Right lobe of liver (tissue), 6 donors: ENCODE measurements at regions not wholly inside any gene's neighbourhood (a gene's known extent, or its start where the extent isn't known, plus 50 kb on each side); places are given as distances from the start of the nearest gene placed in this dataset.

Experiments
- ATAC-seq, 4 donors: fragments of 200-7000 bp; cut with Tn5 transposase; one replicate each; pipeline ENCODE4 v1.9.1; 2020; ENCODE audit warnings: mild to moderate bottlenecking in 4 of 4, moderate library complexity in 4 of 4
- DNase-seq, 3 donors: peaks; one replicate each; pipeline ENCODE4 v3.0.0-alpha.2; 2020
- H3K27ac ChIP-seq, 3 donors: fragments of 200-600 bp; one replicate each; pipeline ENCODE4 v1.8.0; 2022
- H3K27me3 ChIP-seq, 2 donors: fragments of 200-600 bp; one replicate each; pipeline ENCODE4 v1.8.0; 2022
- H3K36me3 ChIP-seq, 4 donors: fragments of 200-600 bp; sonication (generic) in 1 of 4; one replicate each; pipeline versions ENCODE4 v1.5.1 to v1.8.0; 2017 to 2022; ENCODE audit warnings: control low read depth in 1 of 4
- H3K4me1 ChIP-seq, 4 donors: fragments of 200-600 bp; sonication (generic) in 1 of 4; one replicate each; pipeline versions ENCODE4 v1.5.1 to v1.8.0; 2017 to 2022; ENCODE audit warnings: control low read depth in 1 of 4
- H3K4me3 ChIP-seq, 3 donors: fragments of 200-600 bp; one replicate each; pipeline ENCODE4 v1.8.0; 2022
- H3K9me3 ChIP-seq, 4 donors: fragments of 200-600 bp; sonication (generic) in 1 of 4; one replicate each; pipeline versions ENCODE4 v1.5.1 to v1.8.0; 2017 to 2022; ENCODE audit warnings: control low read depth in 1 of 4
- CTCF ChIP-seq, 4 donors: fragments of 200-600 bp in 3 of 4; fragments of 450-650 bp in 1 of 4; IDR thresholded peaks; one replicate each; pipeline versions ENCODE4 v1.5.1 to v1.8.0; 2016 to 2022; ENCODE audit warnings: antibody characterized with exemption in 4 of 4, mild to moderate bottlenecking in 2 of 4
- POLR2A ChIP-seq: fragments of 450-650 bp; IDR thresholded peaks from one replicate; pipeline ENCODE4 v1.6.1; 2017; ENCODE audit warnings: antibody characterized with exemption, mild to moderate bottlenecking
- WGBS: methylation state at CpG from one replicate; pipeline ENCODE4 v1.1.6; 2018; ENCODE audit warnings: low coverage, low lambda C conversion rate; ENCODE audit not compliant: insufficient coverage; ENCODE audit errors: missing lambda C conversion rate; 5-methylcytosine and 5-hydroxymethylcytosine counted together
- intact Hi-C, 2 donors: fragments of 100-400 bp; cut with DNase I; formaldehyde crosslinking; loops; one replicate each; pipeline versions ENCODE4 v1.11.2 to v1.14.1; 2022
- donor health status: DM: no; HTN: yes; CAD: no.
- donor health status: DM: no; HTN: no; CAD: no.
- donor health status: DM: no; HTN: no; CAD: no.
- donor health status: DM: no; HTN: yes; CAD: no.
- donor health status: DM: no; HTN: yes; CAD: no.

- peak overlapping the region in 2 of 3 donors; percentile 50 to 71 for H3K27ac ChIP-seq
- peaks cover 0 to 15% (median 0%) of the 10 kb centered on the region in 4 donors for H3K4me1 ChIP-seq
- no peak overlapping the region for H3K4me3 ChIP-seq
- WGBS: 78% methylated on average over 2 of the region's 2 CpGs
- intact Hi-C loops: no loop called here
- no peaks in the 10 kb centered on the region for H3K9me3 ChIP-seq
- H3K36me3 ChIP-seq: no peaks in the 10 kb centered on the region
- DNase-seq: no peak
- TF ChIP-seq POLR2A (no peak), CTCF (IDR thresholded peaks at IDR 0.05) (no peak)
- no peaks in the 10 kb centered on the region for H3K27me3 ChIP-seq
- ATAC-seq: peak in 2 of 4 donors; percentile 22 to 30
Measured at GRCh38 chr3:110894574-110894973, 177.0 kb upstream of the NECTIN3 start.

- TF ChIP-seq CTCF (IDR thresholded peaks at IDR 0.05): no peak
- TF ChIP-seq POLR2A: no peak
- 36% methylated on average over 1 of the region's 1 CpG for WGBS
- peaks cover 0 to 15% (median 0%) of the 10 kb centered on the region in 4 donors for H3K4me1 ChIP-seq
- intact Hi-C loops: no loop called here
- no peaks in the 10 kb centered on the region for H3K27me3 ChIP-seq
- ATAC-seq (peak; percentile 80 to 93 (median 92)), DNase-seq (no peak)
- H3K9me3 ChIP-seq: no peaks in the 10 kb centered on the region
- no peaks in the 10 kb centered on the region for H3K36me3 ChIP-seq
- H3K27ac ChIP-seq: peak overlapping the region in 2 of 3 donors; percentile 50 to 71
- no peak overlapping the region for H3K4me3 ChIP-seq
Measured at GRCh38 chr3:110895054-110895453, 176.6 kb upstream of the NECTIN3 start.

GRCh38 chr3:110897046-110897445 lies 174.6 kb upstream of the NECTIN3 start:
- peaks cover 0 to 15% (median 0%) of the 10 kb centered on the region in 4 donors for H3K4me1 ChIP-seq
- WGBS: 73% methylated on average over 2 of the region's 2 CpGs
- no peak for TF ChIP-seq POLR2A
- no peaks in the 10 kb centered on the region for H3K9me3 ChIP-seq
- ATAC-seq (no peak), DNase-seq (no peak)
- H3K36me3 ChIP-seq: no peaks in the 10 kb centered on the region
- H3K27ac ChIP-seq: no peak overlapping the region
- H3K4me3 ChIP-seq: no peak overlapping the region
- H3K27me3 ChIP-seq: no peaks in the 10 kb centered on the region
- intact Hi-C loops: no loop called here

- H3K27ac ChIP-seq: no peak overlapping the region
- H3K4me3 ChIP-seq: no peak overlapping the region
- H3K27me3 ChIP-seq: no peaks in the 10 kb centered on the region
- ATAC-seq (no peak), DNase-seq (no peak)
- no peaks in the 10 kb centered on the region for H3K36me3 ChIP-seq
- peaks cover 0 to 5% (median 0%) of the 10 kb centered on the region in 4 donors for H3K4me1 ChIP-seq
- TF ChIP-seq CTCF (IDR thresholded peaks at IDR 0.05) (no peak), POLR2A (no peak)
- no peaks in the 10 kb centered on the region for H3K9me3 ChIP-seq
- intact Hi-C loops: no loop called here
Measured at GRCh38 chr3:110900576-110900975, 171.0 kb upstream of the NECTIN3 start.

- Histone ChIP-seq H3K4me1 (no peaks in the 10 kb centered on the region), H3K27ac (no peak overlapping the region), H3K36me3 (no peaks in the 10 kb centered on the region), H3K9me3 (no peaks in the 10 kb centered on the region), H3K4me3 (no peak overlapping the region), H3K27me3 (no peaks in the 10 kb centered on the region)
- no peak for DNase-seq
- intact Hi-C loops: no loop called here
- WGBS: 100% methylated on average over 1 of the region's 1 CpG
- ATAC-seq: no peak
- no peak for TF ChIP-seq CTCF (IDR thresholded peaks at IDR 0.05)
- TF ChIP-seq POLR2A: no peak
Measured at GRCh38 chr3:110901536-110901935, 170.1 kb upstream of the NECTIN3 start.
